ENCODE measurements at regions not wholly inside any gene's neighbourhood (a gene's known extent, or its start where the extent isn't known, plus 50 kb on each side); places are given as distances from the start of the nearest gene placed in this dataset.

- Histone ChIP-seq H3K36me3 (replicated peaks in 1 of 2; ENCODE audit: control insufficient read depth in 1 of 2, insufficient read depth in 2 of 2, low read length in 1 of 2) (peaks cover 0 to 3% of the 10 kb centered on the region in 2 experiments), H3K4me2 (no peak overlapping the region), H3K9ac (no peak overlapping the region), H3K4me3 (ENCODE audit: low read depth in 2 of 2, low read length in 1 of 2) (no peak overlapping the region), H3K4me1 (ENCODE audit: control insufficient read depth in 1 of 2, insufficient read depth in 2 of 2, low read depth in 1 of 2, low read length in 1 of 2) (peaks cover 0 to 7% of the 10 kb centered on the region in 2 experiments; a peak in 1 of 4 replicates), H3K27ac (ENCODE audit: low read depth in 2 of 2, low read length in 1 of 2) (no peak overlapping the region), H4K20me1 (ENCODE audit: insufficient read depth) (no peaks in the 10 kb centered on the region), H3K9me2 (no peaks in the 10 kb centered on the region), H3K79me2 (ENCODE audit: insufficient read depth) (no peaks in the 10 kb centered on the region), H2AFZ (ENCODE audit: low read depth) (no peak overlapping the region), H3K9me3 (no peaks in the 10 kb centered on the region), H3K27me3 (ENCODE audit: insufficient read depth) (no peaks in the 10 kb centered on the region), H3F3A (replicated peaks; ENCODE audit: insufficient read depth) (peaks cover 12% of the 10 kb centered on the region)
- WGBS (ENCODE audit: low lambda C conversion rate), result 67% methylated on average over 1 of the region's 1 CpG
- ChIA-PET CTCF (no interaction called here), POLR2A (no interaction called here)
- no peak for TF ChIP-seq FOSL2 (IDR thresholded peaks at IDR 0.05; ENCODE audit: borderline replicate concordance, low read depth)
- TF ChIP-seq, protein P1, sequence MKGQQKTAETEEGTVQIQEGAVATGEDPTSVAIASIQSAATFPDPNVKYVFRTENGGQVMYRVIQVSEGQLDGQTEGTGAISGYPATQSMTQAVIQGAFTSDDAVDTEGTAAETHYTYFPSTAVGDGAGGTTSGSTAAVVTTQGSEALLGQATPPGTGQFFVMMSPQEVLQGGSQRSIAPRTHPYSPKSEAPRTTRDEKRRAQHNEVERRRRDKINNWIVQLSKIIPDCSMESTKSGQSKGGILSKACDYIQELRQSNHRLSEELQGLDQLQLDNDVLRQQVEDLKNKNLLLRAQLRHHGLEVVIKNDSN (IDR thresholded peaks at IDR 0.05; ENCODE audit: borderline replicate concordance, low read depth), result no peak
- no peak for TF ChIP-seq SIN3A (IDR thresholded peaks at IDR 0.05; ENCODE audit: borderline replicate concordance, low read depth, low read length)
- no peak for TF ChIP-seq MEF2A (IDR thresholded peaks at IDR 0.05; ENCODE audit: borderline replicate concordance, low read depth)
- TF ChIP-seq FOXM1 (IDR thresholded peaks at IDR 0.05; ENCODE audit: low read depth), result no peak
- no peak for TF ChIP-seq USF2 (IDR thresholded peaks at IDR 0.05; ENCODE audit: borderline replicate concordance, low read depth, low read length)
- no peak for TF ChIP-seq YY1 (IDR thresholded peaks at IDR 0.05; ENCODE audit: low read depth)
- no peak for TF ChIP-seq EP300 (IDR thresholded peaks at IDR 0.05; ENCODE audit: borderline replicate concordance in 1 of 2, low read depth in 1 of 2, low read length in 1 of 2)
- no peak for TF ChIP-seq RFX5 (IDR thresholded peaks at IDR 0.05; ENCODE audit: low read length)
- TF ChIP-seq POLR2AphosphoS5 (IDR thresholded peaks at IDR 0.05; ENCODE audit: low read depth, low read length), result no peak
- no peak for TF ChIP-seq SMC3 (IDR thresholded peaks at IDR 0.05; ENCODE audit: low read depth, low read length)
- TF ChIP-seq, protein P2, sequence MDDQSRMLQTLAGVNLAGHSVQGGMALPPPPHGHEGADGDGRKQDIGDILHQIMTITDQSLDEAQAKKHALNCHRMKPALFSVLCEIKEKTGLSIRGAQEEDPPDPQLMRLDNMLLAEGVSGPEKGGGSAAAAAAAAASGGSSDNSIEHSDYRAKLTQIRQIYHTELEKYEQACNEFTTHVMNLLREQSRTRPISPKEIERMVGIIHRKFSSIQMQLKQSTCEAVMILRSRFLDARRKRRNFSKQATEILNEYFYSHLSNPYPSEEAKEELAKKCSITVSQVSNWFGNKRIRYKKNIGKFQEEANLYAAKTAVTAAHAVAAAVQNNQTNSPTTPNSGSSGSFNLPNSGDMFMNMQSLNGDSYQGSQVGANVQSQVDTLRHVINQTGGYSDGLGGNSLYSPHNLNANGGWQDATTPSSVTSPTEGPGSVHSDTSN (IDR thresholded peaks at IDR 0.05), result no peak
- no peak for TF ChIP-seq NRF1 (IDR thresholded peaks at IDR 0.05; ENCODE audit: low read depth, low read length)
- TF ChIP-seq GABPA (IDR thresholded peaks at IDR 0.05; ENCODE audit: low read depth), result no peak
- TF ChIP-seq EZH2phosphoT487 (IDR thresholded peaks at IDR 0.05; ENCODE audit: borderline replicate concordance, low read depth), result no peak
- no peak for TF ChIP-seq TAF1 (IDR thresholded peaks at IDR 0.05; ENCODE audit: borderline replicate concordance, low read depth, low read length)
- no peak for TF ChIP-seq RAD21 (IDR thresholded peaks at IDR 0.05; ENCODE audit: low read length)
- no peak for TF ChIP-seq CHD2 (IDR thresholded peaks at IDR 0.05; ENCODE audit: low read length, partially characterized antibody)
- TF ChIP-seq RCOR1 (IDR thresholded peaks at IDR 0.05; ENCODE audit: low read length), result no peak
- no peak for DNase-seq
Measured at GRCh38 chr12:78698747-78699146, 165.8 kb upstream of the SYT1 start.
